NCI-H1436 (cell line): ENCODE measurements at regions not wholly inside any gene's neighbourhood (a gene's known extent, or its start where the extent isn't known, plus 50 kb on each side); places are given as distances from the start of the nearest gene placed in this dataset.

Experiments
- DNase-seq: peaks from one replicate; lab custom pipeline; 2025; lab: John Stamatoyannopoulos, UW

- DNase-seq = no peak
These were observed 414.2 kb downstream of the ZNF521 start for GRCh38 chr18:24937639-24938275.

GRCh38 chr18:24940416-24940815 lies 411.6 kb downstream of the ZNF521 start:
- no peak for DNase-seq

- no peak for DNase-seq
These were observed 410.6 kb downstream of the ZNF521 start for GRCh38 chr18:24941174-24941951.

- no peak for DNase-seq
These were observed 409.8 kb downstream of the ZNF521 start for GRCh38 chr18:24942144-24942543.

- no peak for DNase-seq
These were observed 404.3 kb downstream of the ZNF521 start for GRCh38 chr18:24947521-24948305.

- no peak for DNase-seq
These were observed 402.1 kb downstream of the ZNF521 start for GRCh38 chr18:24949908-24950307.

GRCh38 chr18:24954341-24954740 lies 397.6 kb downstream of the ZNF521 start:
- no peak for DNase-seq

GRCh38 chr18:24958001-24958400 lies 394.0 kb downstream of the ZNF521 start:
- DNase-seq = no peak

GRCh38 chr18:24959051-24959476 lies 392.9 kb downstream of the ZNF521 start:
- no peak for DNase-seq

GRCh38 chr18:24964216-24964615 lies 387.8 kb downstream of the ZNF521 start:
- no peak for DNase-seq

- DNase-seq = no peak
These were observed 383.7 kb downstream of the ZNF521 start for GRCh38 chr18:24968238-24968775.

GRCh38 chr18:24972577-24972976 lies 379.4 kb downstream of the ZNF521 start:
- no peak for DNase-seq

- DNase-seq = no peak
These were observed 377.5 kb downstream of the ZNF521 start for GRCh38 chr18:24974431-24974830.

GRCh38 chr18:24975496-24976372 lies 376.2 kb downstream of the ZNF521 start:
- no peak for DNase-seq

GRCh38 chr18:24976502-24976901 lies 375.5 kb downstream of the ZNF521 start:
- no peak for DNase-seq

GRCh38 chr18:24979235-24979634 lies 372.7 kb downstream of the ZNF521 start:
- no peak for DNase-seq

GRCh38 chr18:24982831-24983230 lies 369.1 kb downstream of the ZNF521 start:
- DNase-seq = no peak

GRCh38 chr18:24983566-24984139 lies 368.3 kb downstream of the ZNF521 start:
- DNase-seq = no peak

GRCh38 chr18:24985586-24985985 lies 366.4 kb downstream of the ZNF521 start:
- no peak for DNase-seq

- DNase-seq = no peak
These were observed 365.2 kb downstream of the ZNF521 start for GRCh38 chr18:24986666-24987302.
